B cell (primary cell): ENCODE measurements at regions not wholly inside any gene's neighbourhood (a gene's known extent, or its start where the extent isn't known, plus 50 kb on each side); places are given as distances from the start of the nearest gene placed in this dataset.

Source experiments
- EZH2 ChIP-seq: IDR thresholded peaks from 2 replicates; pipeline ENCODE4 v1.6.1; 2012; ENCODE audit warnings: borderline replicate concordance, low read depth, mild to moderate bottlenecking, moderate library complexity, low read length; ENCODE audit not compliant: insufficient read depth, poor library complexity, severe bottlenecking
- TF ChIP-seq, protein P1 (sequence below): fragments of 200-600 bp; IDR thresholded peaks from one replicate; pipeline ENCODE4 v1.8.0; 2022; ENCODE audit warnings: antibody characterized with exemption, mild to moderate bottlenecking

- TF ChIP-seq, protein P1, sequence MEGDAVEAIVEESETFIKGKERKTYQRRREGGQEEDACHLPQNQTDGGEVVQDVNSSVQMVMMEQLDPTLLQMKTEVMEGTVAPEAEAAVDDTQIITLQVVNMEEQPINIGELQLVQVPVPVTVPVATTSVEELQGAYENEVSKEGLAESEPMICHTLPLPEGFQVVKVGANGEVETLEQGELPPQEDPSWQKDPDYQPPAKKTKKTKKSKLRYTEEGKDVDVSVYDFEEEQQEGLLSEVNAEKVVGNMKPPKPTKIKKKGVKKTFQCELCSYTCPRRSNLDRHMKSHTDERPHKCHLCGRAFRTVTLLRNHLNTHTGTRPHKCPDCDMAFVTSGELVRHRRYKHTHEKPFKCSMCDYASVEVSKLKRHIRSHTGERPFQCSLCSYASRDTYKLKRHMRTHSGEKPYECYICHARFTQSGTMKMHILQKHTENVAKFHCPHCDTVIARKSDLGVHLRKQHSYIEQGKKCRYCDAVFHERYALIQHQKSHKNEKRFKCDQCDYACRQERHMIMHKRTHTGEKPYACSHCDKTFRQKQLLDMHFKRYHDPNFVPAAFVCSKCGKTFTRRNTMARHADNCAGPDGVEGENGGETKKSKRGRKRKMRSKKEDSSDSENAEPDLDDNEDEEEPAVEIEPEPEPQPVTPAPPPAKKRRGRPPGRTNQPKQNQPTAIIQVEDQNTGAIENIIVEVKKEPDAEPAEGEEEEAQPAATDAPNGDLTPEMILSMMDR = no peak
- no peak for TF ChIP-seq EZH2
Measured at GRCh38 chr18:40569605-40570004, 1385.4 kb upstream of the PIK3C3 start.
